WERI-Rb-1 (cell line): ENCODE measurements at regions not wholly inside any gene's neighbourhood (a gene's known extent, or its start where the extent isn't known, plus 50 kb on each side); places are given as distances from the start of the nearest gene placed in this dataset.

Source experiments
- DNase-seq: peaks from one replicate; pipeline ENCODE4 v3.0.0-alpha.2; 2020
- H3K27ac ChIP-seq: fragments of 250-450 bp; sonication (Bioruptor Pico); 2 replicates; pipeline ENCODE4 v1.5.1; 2020; ENCODE audit warnings: mild to moderate bottlenecking, moderate library complexity
- H3K27me3 ChIP-seq: fragments of 250-450 bp; sonication (Bioruptor Pico); 2 replicates; pipeline ENCODE4 v1.5.1; 2021; ENCODE audit warnings: mild to moderate bottlenecking, low read depth, moderate library complexity; ENCODE audit not compliant: insufficient read depth, severe bottlenecking
- H3K36me3 ChIP-seq: fragments of 250-450 bp; sonication (Bioruptor Pico); 2 replicates; pipeline ENCODE4 v1.5.1; 2020; ENCODE audit warnings: mild to moderate bottlenecking, moderate library complexity
- H3K4me3 ChIP-seq: 2 replicates; pipeline ENCODE4 v1.5.1; 2011; ENCODE audit warnings: low read depth, mild to moderate bottlenecking, control low read depth, low read length
- H3K9me3 ChIP-seq: fragments of 250-450 bp; sonication (Bioruptor Pico); 2 replicates; pipeline ENCODE4 v1.5.1; 2021; ENCODE audit warnings: mild to moderate bottlenecking, moderate library complexity; ENCODE audit not compliant: severe bottlenecking
- TF ChIP-seq, protein P1 (sequence below): IDR thresholded peaks from 2 replicates; pipeline ENCODE4 v1.5.1; 2011; ENCODE audit warnings: low read depth, mild to moderate bottlenecking, control low read depth, inconsistent platforms, low read length

DNA sequence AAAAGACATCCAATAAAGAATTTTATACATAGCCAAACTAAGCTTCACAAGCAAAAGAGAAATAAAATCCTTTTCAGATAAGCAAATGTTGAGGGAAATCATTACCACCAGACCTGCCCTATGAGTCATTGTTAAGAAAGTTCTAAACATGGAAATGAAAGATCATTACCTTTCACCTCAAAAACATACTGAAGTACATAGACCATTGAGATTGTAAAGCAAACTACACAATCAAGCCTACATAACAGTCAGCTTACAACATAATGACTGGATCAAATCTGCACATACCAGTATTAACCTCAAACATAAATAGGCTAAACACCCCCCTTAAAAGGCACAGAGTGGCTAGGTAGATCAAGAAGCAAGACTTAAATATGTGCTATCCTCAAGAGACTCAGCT lies 501.0 kb upstream of the LUZP2 start:
- H3K9me3 ChIP-seq = no peaks in the 10 kb centered on the region
- H3K36me3 ChIP-seq = no peaks in the 10 kb centered on the region
- TF ChIP-seq, protein P1, sequence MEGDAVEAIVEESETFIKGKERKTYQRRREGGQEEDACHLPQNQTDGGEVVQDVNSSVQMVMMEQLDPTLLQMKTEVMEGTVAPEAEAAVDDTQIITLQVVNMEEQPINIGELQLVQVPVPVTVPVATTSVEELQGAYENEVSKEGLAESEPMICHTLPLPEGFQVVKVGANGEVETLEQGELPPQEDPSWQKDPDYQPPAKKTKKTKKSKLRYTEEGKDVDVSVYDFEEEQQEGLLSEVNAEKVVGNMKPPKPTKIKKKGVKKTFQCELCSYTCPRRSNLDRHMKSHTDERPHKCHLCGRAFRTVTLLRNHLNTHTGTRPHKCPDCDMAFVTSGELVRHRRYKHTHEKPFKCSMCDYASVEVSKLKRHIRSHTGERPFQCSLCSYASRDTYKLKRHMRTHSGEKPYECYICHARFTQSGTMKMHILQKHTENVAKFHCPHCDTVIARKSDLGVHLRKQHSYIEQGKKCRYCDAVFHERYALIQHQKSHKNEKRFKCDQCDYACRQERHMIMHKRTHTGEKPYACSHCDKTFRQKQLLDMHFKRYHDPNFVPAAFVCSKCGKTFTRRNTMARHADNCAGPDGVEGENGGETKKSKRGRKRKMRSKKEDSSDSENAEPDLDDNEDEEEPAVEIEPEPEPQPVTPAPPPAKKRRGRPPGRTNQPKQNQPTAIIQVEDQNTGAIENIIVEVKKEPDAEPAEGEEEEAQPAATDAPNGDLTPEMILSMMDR = no peak
- H3K27ac ChIP-seq = no peak overlapping the region
- H3K27me3 ChIP-seq = no peaks in the 10 kb centered on the region
- H3K4me3 ChIP-seq = no peak overlapping the region
- no peak for DNase-seq

DNA sequence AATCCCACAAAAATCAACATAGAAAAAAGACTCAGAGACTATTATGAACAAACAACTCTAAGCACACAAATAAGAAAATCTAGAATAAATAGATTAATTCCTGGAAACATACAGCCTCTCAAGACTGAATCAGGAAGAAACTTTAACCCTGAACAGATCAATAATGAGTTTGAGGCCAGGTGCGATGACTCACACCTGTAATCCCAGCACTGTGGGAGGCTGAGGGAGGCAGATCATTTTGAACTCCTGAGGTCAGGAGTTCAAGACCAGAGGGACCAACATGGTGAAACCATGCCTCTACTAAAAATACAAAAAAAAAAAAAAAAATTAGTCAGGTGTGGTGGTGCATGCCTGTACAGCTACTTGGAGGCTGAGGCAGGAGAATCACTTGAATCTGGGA lies 499.5 kb upstream of the LUZP2 start:
- TF ChIP-seq, protein P1 = no peak
- H3K9me3 ChIP-seq = no peaks in the 10 kb centered on the region
- no peak overlapping the region for H3K27ac ChIP-seq
- H3K27me3 ChIP-seq = no peaks in the 10 kb centered on the region
- H3K4me3 ChIP-seq = no peak overlapping the region
- DNase-seq = no peak
- no peaks in the 10 kb centered on the region for H3K36me3 ChIP-seq

- DNase-seq = no peak
- H3K4me3 ChIP-seq = no peak overlapping the region
- H3K27ac ChIP-seq = no peak overlapping the region
- H3K36me3 ChIP-seq = no peaks in the 10 kb centered on the region
- H3K9me3 ChIP-seq = no peaks in the 10 kb centered on the region
- TF ChIP-seq, protein P1 = no peak
- H3K27me3 ChIP-seq = peaks cover 3% of the 10 kb centered on the region
Measured at GRCh38 chr11:24005202-24005876, 491.5 kb upstream of the LUZP2 start.

- TF ChIP-seq, protein P1 = no peak
- DNase-seq = no peak
- H3K4me3 ChIP-seq = no peak overlapping the region
Measured at GRCh38 chr11:24043842-24044241, 453.0 kb upstream of the LUZP2 start.

DNA sequence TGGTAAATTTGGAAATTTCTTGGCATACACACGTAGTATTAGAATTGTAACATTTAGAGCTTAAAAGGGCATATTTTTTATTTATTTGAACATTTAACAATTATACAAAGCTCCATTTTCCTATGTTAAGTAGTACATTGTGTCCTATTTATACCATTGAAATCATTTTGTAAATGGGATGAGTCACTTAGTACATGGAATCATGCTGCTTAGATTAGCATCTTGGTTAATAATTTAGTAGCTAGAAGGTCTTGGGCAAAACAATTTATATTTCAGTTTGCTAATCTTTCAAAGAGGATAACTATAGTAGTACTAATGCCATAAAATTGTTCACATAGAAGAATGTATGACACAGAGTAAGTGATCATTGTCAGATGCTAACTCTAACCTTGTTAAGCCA lies 450.1 kb upstream of the LUZP2 start:
- DNase-seq = no peak
- H3K36me3 ChIP-seq = no peaks in the 10 kb centered on the region
- no peak overlapping the region for H3K4me3 ChIP-seq
- TF ChIP-seq, protein P1 = no peak
- H3K27ac ChIP-seq = no peak overlapping the region
- no peaks in the 10 kb centered on the region for H3K9me3 ChIP-seq
- H3K27me3 ChIP-seq = no peaks in the 10 kb centered on the region

More at GRCh38 chr11:24043842-24044241, 453.0 kb upstream of the LUZP2 start:
- Histone ChIP-seq H3K27me3 (no peaks in the 10 kb centered on the region), H3K9me3 (no peaks in the 10 kb centered on the region), H3K36me3 (no peaks in the 10 kb centered on the region), H3K27ac (no peak overlapping the region)

DNA sequence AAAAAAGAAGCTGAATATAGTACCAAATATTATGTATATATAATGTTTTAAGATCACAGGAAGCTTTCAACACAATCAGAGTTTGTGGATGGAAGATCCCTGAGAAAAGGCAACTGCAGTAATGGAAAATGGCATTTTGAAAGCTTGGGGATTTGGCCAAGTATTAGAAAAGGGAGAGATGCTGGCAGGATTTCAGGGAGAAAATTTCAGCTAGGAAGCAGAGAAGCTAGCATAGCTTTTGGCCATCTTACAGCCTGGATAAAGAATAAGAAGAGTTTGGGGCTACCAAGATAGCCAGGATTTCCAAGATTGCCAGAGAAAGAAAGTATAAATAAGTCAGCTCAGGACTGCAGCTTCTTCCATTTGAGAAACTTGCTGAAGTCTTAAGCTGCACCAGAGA lies 440.8 kb upstream of the LUZP2 start:
- Histone ChIP-seq H3K4me3 (no peak overlapping the region), H3K9me3 (no peaks in the 10 kb centered on the region), H3K27me3 (no peaks in the 10 kb centered on the region), H3K27ac (no peak overlapping the region), H3K36me3 (no peaks in the 10 kb centered on the region)
- TF ChIP-seq, protein P1 = no peak
- no peak for DNase-seq
